ENCODE measurements at regions not wholly inside any gene's neighbourhood (a gene's known extent, or its start where the extent isn't known, plus 50 kb on each side); places are given as distances from the start of the nearest gene placed in this dataset.

DNA sequence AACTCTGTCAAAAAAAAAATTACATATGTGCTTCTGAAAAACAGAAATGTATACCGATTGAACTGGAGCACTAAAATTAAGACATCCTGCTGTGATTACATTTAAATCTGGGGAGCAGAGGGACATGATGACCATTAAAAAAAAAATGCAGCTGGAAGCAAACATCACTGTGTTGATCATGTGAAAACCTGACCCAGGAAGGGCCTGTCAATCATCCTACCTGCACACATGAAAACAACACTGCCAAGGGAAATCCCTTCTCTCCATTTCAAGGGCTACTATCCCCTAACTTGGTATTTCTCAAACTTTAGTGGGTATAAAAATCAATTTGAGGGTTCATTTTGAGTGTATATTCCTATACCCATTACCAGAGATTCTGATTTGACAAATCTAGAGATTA is 719.9 kb upstream of the CBLB start:
- TF ChIP-seq POLR2A (IDR thresholded peaks at IDR 0.05; ENCODE audit: low read depth, low read length): no peak
- no peak for TF ChIP-seq POLR2AphosphoS5 (IDR thresholded peaks at IDR 0.05; ENCODE audit: low read depth, low read length)
- TF ChIP-seq TAF1 (IDR thresholded peaks at IDR 0.05; ENCODE audit: low read depth, low read length): no peak
- no peak for TF ChIP-seq SPI1 (IDR thresholded peaks at IDR 0.05; ENCODE audit: low read depth, low read length)
- TF ChIP-seq PAX5 (IDR thresholded peaks at IDR 0.05; ENCODE audit: insufficient read depth, low read length, severe bottlenecking): no peak

All from GM12891 (cell line).